Activated CD4-positive, alpha-beta T cell treated with anti-CD3 and anti-CD28 coated beads, Interleukin-2, amount 10 ng/mL, durations not matched to agents 24 days and 14 days (primary cell): ENCODE measurements at regions not wholly inside any gene's neighbourhood (a gene's known extent, or its start where the extent isn't known, plus 50 kb on each side); places are given as distances from the start of the nearest gene placed in this dataset.

Experiments
- DNase-seq: peaks from one replicate; pipeline ENCODE4 v3.0.0; 2022
- H3K27ac Mint-ChIP-seq: one replicate; pipeline ENCODE4 v1.8.0; 2022; ENCODE audit warnings: mild to moderate bottlenecking, mixed read lengths
- H3K27me3 Mint-ChIP-seq: one replicate; pipeline ENCODE4 v1.8.0; 2022; ENCODE audit warnings: mixed read lengths
- H3K36me3 Mint-ChIP-seq: one replicate; pipeline ENCODE4 v1.8.0; 2022; ENCODE audit warnings: low read depth, mild to moderate bottlenecking, mixed read lengths
- H3K4me1 Mint-ChIP-seq: one replicate; pipeline ENCODE4 v1.8.0; 2021; ENCODE audit warnings: mixed read lengths
- H3K4me3 Mint-ChIP-seq: one replicate; pipeline ENCODE4 v1.8.0; 2022; ENCODE audit warnings: mild to moderate bottlenecking, moderate library complexity, mixed read lengths
- H3K9me3 Mint-ChIP-seq: one replicate; pipeline ENCODE4 v1.8.0; 2021; ENCODE audit warnings: mixed read lengths
- intact Hi-C: fragments of 100-400 bp; cut with micrococcal nuclease; formaldehyde crosslinking; loops from one replicate; pipeline ENCODE4 v1.15.1; 2023

GRCh38 chr7:17631061-17631460, 309.2 kb downstream of the SNX13 start:
- intact Hi-C loops: no loop called here
- Mint-ChIP-seq H3K36me3 (no peaks in the 10 kb centered on the region), H3K9me3 (no peaks in the 10 kb centered on the region), H3K27me3 (no peaks in the 10 kb centered on the region), H3K27ac (no peak overlapping the region), H3K4me1 (no peaks in the 10 kb centered on the region), H3K4me3 (no peak overlapping the region)
- DNase-seq: no peak

DNA sequence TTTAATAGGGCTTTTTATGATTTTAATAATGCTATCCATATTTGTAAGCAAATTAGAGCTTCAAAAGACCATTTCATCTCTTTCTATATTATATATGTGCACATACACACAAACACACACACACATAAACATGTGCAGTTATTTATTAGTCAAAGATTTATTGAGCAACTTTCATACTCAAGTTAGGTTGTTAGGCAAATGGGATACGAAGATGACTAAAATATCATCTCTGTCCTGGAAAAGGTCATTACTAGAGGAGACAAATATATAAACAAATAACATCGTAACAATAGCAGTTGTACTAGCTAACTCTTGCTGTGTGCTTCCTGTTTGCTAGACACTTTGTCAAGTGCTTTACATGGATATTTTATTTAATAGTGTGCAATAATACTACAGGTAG, 307.9 kb downstream of the SNX13 start:
- H3K4me1 Mint-ChIP-seq: no peaks in the 10 kb centered on the region
- H3K27me3 Mint-ChIP-seq: no peaks in the 10 kb centered on the region
- no peak overlapping the region for H3K4me3 Mint-ChIP-seq
- no peak for DNase-seq
- no peaks in the 10 kb centered on the region for H3K9me3 Mint-ChIP-seq
- H3K27ac Mint-ChIP-seq: no peak overlapping the region
- no peaks in the 10 kb centered on the region for H3K36me3 Mint-ChIP-seq
- intact Hi-C loops: no loop called here

GRCh38 chr7:17633067-17633466, 307.2 kb downstream of the SNX13 start:
- DNase-seq: no peak
- Mint-ChIP-seq H3K9me3 (no peaks in the 10 kb centered on the region), H3K27ac (no peak overlapping the region), H3K36me3 (no peaks in the 10 kb centered on the region), H3K4me1 (no peaks in the 10 kb centered on the region), H3K27me3 (no peaks in the 10 kb centered on the region), H3K4me3 (no peak overlapping the region)
- intact Hi-C loops: no loop called here

- H3K4me1 Mint-ChIP-seq: no peaks in the 10 kb centered on the region
- DNase-seq: no peak
- peaks cover 7% of the 10 kb centered on the region for H3K9me3 Mint-ChIP-seq
- intact Hi-C loops: no loop called here
- no peaks in the 10 kb centered on the region for H3K36me3 Mint-ChIP-seq
- no peak overlapping the region for H3K27ac Mint-ChIP-seq
- H3K27me3 Mint-ChIP-seq: peaks cover 7% of the 10 kb centered on the region
- H3K4me3 Mint-ChIP-seq: no peak overlapping the region
Measured at GRCh38 chr7:17638727-17639126, 301.6 kb downstream of the SNX13 start.

DNA sequence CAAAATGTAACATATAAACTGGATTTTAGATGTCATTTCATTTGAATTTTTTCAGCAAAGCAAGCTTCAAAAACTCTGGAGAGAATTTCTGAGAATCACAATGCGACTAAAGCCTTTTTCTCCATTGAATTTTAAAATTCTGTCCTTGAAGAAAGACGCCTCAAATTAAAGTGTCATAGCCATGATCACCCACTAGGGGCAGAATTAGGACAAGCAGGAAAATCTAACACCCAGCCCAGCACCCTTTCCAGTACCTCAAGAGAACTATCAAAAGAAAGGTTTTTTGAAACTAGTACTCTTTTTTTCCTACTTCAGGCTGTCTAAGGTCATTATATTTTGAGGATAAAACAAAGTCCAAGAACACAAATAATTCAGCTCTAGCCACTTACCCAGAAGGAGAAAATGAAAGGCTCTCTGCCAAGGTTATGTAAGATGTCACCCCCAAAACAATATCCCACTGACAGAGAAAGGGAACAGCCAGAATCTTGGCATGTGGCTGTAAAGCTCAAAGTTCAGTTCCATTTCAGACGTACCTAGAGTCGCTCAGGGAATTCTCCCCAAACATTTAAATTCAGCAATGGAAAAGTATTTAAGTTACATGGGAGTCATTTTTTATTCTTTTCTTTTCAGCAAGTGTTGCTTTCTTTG, 299.4 kb downstream of the SNX13 start:
- Mint-ChIP-seq H3K4me3 (no peak overlapping the region), H3K4me1 (no peaks in the 10 kb centered on the region), H3K27me3 (peaks cover 7% of the 10 kb centered on the region), H3K27ac (no peak overlapping the region), H3K9me3 (peaks cover 12% of the 10 kb centered on the region), H3K36me3 (no peaks in the 10 kb centered on the region)
- DNase-seq: peak; percentile 68
- intact Hi-C loops: no loop called here

- H3K27me3 Mint-ChIP-seq: peaks cover 12% of the 10 kb centered on the region
- H3K27ac Mint-ChIP-seq: no peak overlapping the region
- no peak for DNase-seq
- intact Hi-C loops: no loop called here
- H3K4me1 Mint-ChIP-seq: no peaks in the 10 kb centered on the region
- peaks cover 12% of the 10 kb centered on the region for H3K9me3 Mint-ChIP-seq
- H3K36me3 Mint-ChIP-seq: no peaks in the 10 kb centered on the region
- no peak overlapping the region for H3K4me3 Mint-ChIP-seq
Measured at GRCh38 chr7:17645500-17645899, 294.8 kb downstream of the SNX13 start.

DNA sequence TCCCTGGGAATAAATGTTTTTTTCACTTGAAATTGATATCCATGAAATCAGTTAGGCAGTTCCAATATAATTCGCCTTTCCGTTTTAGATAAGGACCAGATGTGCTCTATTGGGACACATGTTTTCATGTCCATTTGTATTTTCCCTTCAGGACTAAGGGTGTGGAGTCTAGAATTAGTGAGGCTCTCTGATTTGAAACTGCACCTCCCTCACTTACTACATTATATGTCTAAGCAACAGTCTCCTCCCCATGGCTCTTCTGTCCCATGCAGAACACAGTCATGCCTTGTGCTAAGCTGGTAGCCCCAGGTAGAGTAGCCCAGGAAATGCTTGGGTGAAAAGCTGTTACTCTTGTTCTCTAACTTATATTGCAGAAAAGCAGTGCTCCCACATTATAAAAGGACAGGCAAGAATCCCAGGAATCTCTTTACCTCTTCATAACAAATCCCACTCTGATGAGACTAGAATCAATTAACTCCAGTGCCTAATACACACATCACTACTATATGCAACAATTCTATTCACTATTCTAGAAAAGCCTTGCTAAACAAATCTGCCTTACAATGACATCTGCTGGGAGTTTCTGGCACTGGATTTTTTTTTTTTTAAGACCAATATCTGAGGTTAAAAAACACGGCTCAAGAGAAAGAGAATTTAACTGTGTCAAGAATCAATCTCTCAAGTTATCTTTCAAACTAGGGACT, 293.9 kb downstream of the SNX13 start:
- Mint-ChIP-seq H3K27ac (no peak overlapping the region), H3K36me3 (no peaks in the 10 kb centered on the region), H3K9me3 (peaks cover 12% of the 10 kb centered on the region), H3K4me3 (no peak overlapping the region), H3K4me1 (no peaks in the 10 kb centered on the region), H3K27me3 (peaks cover 12% of the 10 kb centered on the region)
- DNase-seq: no peak
- intact Hi-C loops: no loop called here

- H3K4me3 Mint-ChIP-seq: no peak overlapping the region
Measured at GRCh38 chr7:17651341-17651740, 289.0 kb downstream of the SNX13 start.

GRCh38 chr7:17651863-17652385, 288.4 kb downstream of the SNX13 start:
- Mint-ChIP-seq H3K27ac (no peak overlapping the region), H3K4me3 (no peak overlapping the region), H3K9me3 (no peaks in the 10 kb centered on the region), H3K36me3 (no peaks in the 10 kb centered on the region), H3K27me3 (peaks cover 5% of the 10 kb centered on the region), H3K4me1 (no peaks in the 10 kb centered on the region)
- intact Hi-C loops: no loop called here
- DNase-seq: no peak

More at GRCh38 chr7:17651341-17651740, 289.0 kb downstream of the SNX13 start:
- Mint-ChIP-seq H3K9me3 (no peaks in the 10 kb centered on the region), H3K27ac (no peak overlapping the region), H3K4me1 (no peaks in the 10 kb centered on the region), H3K27me3 (peaks cover 7% of the 10 kb centered on the region), H3K36me3 (no peaks in the 10 kb centered on the region)
- intact Hi-C loops: no loop called here
- no peak for DNase-seq

DNA sequence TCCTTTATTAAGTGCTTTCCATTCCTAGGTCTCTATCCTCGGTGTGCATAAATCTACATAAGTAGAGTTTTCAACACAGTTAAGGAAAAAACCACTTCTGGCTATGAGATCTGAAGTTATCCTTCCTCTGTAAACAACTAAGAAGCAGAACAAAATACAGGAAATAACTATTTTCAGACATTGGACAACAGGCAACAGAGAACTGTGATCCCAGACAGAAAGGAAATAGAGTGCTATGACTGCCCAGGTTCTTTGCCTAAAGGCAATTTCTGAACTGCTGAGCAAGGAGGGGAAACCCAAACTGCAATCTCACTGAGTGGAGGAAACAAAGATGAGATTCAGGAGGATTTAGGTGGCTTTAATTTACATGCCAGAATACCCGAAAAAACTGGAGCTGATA, 285.4 kb downstream of the SNX13 start:
- Mint-ChIP-seq H3K36me3 (no peaks in the 10 kb centered on the region), H3K4me3 (no peak overlapping the region), H3K27me3 (peaks cover 5% of the 10 kb centered on the region), H3K9me3 (no peaks in the 10 kb centered on the region), H3K27ac (no peak overlapping the region), H3K4me1 (no peaks in the 10 kb centered on the region)
- DNase-seq: no peak
- intact Hi-C loops: loop anchor here (5.0 kb wide), 1 partner anchor 673 kb away; no protein-coding TSS in a partner anchor

DNA sequence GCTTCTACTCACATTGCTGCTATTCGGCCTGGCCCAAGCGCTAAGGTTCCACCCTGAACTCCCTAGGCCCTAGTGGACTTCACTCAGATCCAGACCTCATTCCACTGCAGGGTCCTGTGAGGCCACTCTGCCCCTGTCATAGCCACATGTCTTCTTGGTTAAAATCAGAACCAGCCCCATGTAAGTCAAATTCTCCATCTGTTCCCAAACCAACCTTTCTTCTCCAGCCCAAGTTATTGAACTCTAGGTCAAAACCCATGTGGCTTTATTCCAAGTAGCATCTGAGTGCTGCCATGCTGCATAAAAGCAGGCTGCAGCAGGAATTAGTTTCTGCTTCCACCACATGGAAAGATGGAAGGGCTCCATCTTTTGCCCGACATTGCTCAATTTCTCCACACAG, 281.2 kb downstream of the SNX13 start:
- Mint-ChIP-seq H3K36me3 (no peaks in the 10 kb centered on the region), H3K4me3 (no peak overlapping the region), H3K9me3 (no peaks in the 10 kb centered on the region), H3K27ac (no peak overlapping the region), H3K27me3 (peaks cover 4% of the 10 kb centered on the region), H3K4me1 (no peaks in the 10 kb centered on the region)
- intact Hi-C loops: loop anchor here (5.0 kb wide), 1 partner anchor 677 kb away; no protein-coding TSS in a partner anchor
- no peak for DNase-seq

GRCh38 chr7:17660116-17660515, 280.2 kb downstream of the SNX13 start:
- Mint-ChIP-seq H3K4me3 (no peak overlapping the region), H3K27me3 (peaks cover 3% of the 10 kb centered on the region), H3K9me3 (no peaks in the 10 kb centered on the region), H3K36me3 (no peaks in the 10 kb centered on the region), H3K4me1 (no peaks in the 10 kb centered on the region), H3K27ac (no peak overlapping the region)
- intact Hi-C loops: no loop called here
- DNase-seq: no peak

DNA sequence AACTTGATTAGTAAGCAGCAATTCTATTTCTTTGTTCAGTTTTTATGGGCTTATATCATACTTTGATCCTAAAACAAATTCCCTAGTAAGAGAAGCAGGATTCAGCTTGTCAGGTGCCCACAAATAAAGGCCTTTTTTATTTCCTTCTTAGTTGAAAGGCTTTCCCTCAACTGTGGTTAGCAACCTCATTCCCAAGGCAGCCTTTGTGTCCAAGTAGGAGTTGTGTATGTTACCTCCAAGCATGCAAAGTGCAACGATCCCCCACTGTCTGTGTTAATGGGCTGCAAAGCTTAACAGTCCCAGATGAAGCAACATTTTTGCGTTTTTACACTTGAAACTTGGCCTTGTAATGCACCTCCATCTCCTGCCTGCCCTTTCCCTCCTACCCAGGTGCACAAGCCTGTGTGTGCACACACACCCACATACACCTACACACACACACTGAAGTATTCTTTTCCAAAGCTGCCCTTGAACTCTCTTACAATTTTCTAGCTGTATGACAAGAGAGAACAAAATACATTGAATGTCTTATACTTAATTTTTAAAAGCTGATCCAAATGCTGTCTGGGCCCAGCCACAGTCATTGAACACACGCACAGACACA, 278.2 kb downstream of the SNX13 start:
- no peaks in the 10 kb centered on the region for H3K36me3 Mint-ChIP-seq
- no peaks in the 10 kb centered on the region for H3K9me3 Mint-ChIP-seq
- H3K27me3 Mint-ChIP-seq: no peaks in the 10 kb centered on the region
- H3K4me1 Mint-ChIP-seq: no peaks in the 10 kb centered on the region
- no peak for DNase-seq
- H3K27ac Mint-ChIP-seq: no peak overlapping the region
- intact Hi-C loops: no loop called here
- H3K4me3 Mint-ChIP-seq: no peak overlapping the region

GRCh38 chr7:17663061-17663675, 277.1 kb downstream of the SNX13 start:
- Mint-ChIP-seq H3K27me3 (no peaks in the 10 kb centered on the region), H3K4me1 (no peaks in the 10 kb centered on the region), H3K36me3 (no peaks in the 10 kb centered on the region), H3K4me3 (no peak overlapping the region), H3K9me3 (no peaks in the 10 kb centered on the region), H3K27ac (no peak overlapping the region)
- intact Hi-C loops: no loop called here
- no peak for DNase-seq
